SKM-1 (cell line): ENCODE measurements at regions not wholly inside any gene's neighbourhood (a gene's known extent, or its start where the extent isn't known, plus 50 kb on each side); places are given as distances from the start of the nearest gene placed in this dataset.

ENCODE experiments used
- DNase-seq: peaks from one replicate; lab custom pipeline; 2025; ENCODE audit not compliant: unreplicated experiment; lab: John Stamatoyannopoulos, UW

DNA sequence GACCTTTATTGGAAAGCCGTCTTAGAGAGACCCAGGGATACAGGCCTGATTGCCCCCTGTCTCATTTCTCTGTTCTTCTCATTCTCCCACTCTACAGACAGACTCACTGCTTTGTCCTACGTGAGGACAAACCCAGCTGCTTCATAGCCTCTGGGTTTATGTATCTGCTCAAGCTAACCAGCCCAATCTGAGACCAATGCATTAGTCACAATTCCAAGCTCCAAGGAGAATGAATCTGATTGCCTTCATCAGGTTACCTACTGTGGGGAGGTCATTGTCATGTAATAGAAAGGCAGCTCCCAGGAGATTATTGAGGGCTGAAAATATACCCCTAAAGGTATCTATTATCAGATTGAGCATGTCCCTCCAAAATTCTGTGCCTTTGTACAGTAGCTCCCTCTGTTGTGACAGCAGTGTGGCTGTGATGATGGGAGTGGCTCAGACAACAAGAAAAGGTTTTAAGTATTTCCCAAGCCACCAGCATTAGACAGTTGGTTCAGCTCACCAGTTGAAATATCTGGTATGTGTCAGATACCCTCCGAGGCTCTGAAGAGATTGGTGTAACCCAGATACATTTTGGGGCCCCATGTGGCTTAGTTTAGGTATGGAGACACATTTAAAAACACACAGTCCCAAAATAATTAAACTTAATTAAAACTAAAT lies 123.1 kb upstream of the EEPD1 start:
- DNase-seq: no peak

- DNase-seq: no peak
Observed at GRCh38 chr7:36032361-36032818, 120.7 kb upstream of the EEPD1 start.

DNA sequence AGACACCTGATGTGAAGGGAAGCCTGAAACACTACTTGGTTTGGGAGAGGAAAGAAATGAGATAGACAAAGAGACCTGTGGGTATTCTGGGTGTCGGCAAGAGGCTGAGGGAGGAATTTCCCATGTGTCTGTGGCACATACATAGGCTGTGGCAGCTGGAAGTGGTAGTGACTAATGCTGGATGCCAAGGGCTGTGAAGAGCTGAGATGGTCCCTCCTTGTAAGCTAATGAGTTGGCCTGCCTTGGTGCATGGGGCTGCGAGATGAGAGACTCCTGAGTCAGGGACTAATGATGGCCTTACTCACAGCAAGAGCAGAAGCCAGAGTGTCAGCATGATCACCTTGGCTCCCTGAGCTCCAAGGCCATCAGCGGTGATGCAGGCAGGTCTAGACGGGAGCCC lies 119.0 kb upstream of the EEPD1 start:
- no peak for DNase-seq

GRCh38 chr7:36035186-36035585 lies 117.9 kb upstream of the EEPD1 start:
- no peak for DNase-seq

DNA sequence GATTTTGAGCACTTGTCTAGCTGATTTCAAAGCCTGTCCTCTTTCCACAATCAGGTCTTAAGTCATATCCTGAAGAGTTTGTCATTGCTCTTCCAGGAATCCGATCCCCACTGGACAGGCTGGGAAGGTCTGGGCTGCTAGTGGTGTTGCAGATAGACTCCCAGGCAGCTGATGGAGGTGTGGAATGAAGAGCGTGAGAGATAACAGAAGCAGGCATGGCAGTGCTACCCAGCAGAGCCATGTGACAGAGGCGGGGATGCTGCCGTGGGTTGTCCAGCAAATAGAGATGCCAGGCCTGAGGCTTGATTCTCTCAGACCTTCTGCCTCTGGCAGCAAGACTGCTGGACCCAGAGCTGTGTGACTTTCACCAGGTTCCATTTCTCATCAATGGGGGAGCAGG lies 116.5 kb upstream of the EEPD1 start:
- DNase-seq: no peak

GRCh38 chr7:36037121-36037662 lies 115.9 kb upstream of the EEPD1 start:
- DNase-seq: peak; percentile 38

DNA sequence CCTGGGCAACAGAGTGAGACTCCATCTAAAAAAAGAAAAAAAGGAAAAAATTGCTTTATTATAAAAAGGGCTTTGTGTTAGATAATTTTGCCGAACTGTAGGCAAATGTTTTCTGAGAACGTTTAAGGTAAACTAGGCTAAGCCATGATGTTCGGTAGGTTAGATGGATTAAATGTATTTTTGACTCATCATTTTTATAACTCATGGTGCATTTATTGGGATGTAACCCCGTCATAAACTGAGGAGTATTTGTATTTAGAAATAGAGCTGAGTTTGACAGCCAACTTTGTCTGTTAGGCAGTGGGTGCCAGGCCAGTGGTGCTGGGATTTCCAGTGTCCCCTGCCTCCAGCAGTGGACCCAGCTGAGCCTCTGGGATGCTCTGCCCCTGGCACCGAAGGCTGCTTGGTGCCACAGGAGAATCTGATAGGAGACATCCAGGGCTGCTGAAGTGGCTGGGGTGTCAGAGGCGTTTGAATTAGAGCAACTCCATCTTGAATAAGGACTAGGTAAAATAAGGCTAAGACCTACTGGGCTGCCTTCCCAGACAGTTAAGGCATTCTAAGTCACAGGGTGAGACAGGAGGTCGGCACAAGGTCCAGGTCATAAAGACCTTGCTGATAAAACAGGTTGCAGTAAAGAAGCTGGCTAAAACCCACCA lies 114.9 kb upstream of the EEPD1 start:
- no peak for DNase-seq

GRCh38 chr7:36039243-36039642 lies 113.8 kb upstream of the EEPD1 start:
- no peak for DNase-seq

DNA sequence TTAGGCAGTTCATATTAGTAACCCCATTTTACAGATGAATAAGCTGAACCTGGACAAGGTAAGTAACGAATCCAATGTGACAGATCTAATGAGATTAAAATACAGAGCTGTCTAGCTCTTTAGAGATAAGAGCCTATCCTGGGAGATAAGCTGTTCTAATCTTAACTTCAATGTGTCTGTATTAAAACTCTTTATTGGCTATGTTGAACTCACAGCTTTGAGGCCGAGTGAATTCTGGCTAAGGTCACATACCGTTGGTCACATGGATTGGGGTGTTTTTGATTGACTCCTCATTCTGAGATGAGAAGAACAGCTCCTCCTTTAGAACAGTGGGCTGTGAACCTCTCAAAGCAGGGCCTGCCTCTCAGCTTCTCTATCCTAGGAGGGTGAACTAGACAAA lies 113.4 kb upstream of the EEPD1 start:
- no peak for DNase-seq

- no peak for DNase-seq
Observed at GRCh38 chr7:36040679-36041078, 112.4 kb upstream of the EEPD1 start.

DNA sequence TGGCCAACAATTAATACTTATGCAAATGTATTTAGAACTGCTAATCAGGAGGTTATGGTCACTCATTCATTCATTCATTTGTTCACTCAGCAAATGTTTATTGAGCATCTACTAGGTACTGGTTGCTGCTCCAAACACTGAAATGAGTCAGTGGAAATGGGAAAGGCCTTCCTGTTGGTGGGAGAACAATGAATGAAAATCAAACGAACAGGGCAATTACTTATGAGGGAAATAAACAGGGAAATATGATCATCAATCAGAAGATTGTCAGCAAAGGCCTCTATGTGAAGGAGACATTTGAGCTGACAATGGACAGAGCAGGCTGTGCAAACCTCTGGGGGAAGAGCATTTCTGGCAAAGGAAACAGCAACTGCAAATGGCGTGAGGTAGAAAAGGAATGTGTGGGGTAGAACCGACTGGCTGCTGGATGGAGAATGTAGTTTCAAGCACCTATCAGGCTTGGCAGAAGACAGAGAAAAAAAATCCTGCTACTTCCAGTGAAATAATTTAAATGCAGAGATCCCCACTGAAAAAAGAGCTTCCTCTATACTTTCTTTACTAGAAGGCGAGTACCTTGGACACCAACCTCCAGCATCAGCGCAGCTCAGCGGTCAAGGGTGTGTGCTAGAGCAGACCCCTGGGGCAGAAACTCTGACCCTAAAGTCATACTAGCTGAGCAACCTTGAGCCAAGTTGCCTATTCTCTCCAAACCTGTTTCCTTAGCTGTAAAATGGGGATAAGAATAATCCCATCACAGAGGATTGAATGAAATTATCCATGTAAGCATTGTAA lies 108.8 kb upstream of the EEPD1 start:
- no peak for DNase-seq

DNA sequence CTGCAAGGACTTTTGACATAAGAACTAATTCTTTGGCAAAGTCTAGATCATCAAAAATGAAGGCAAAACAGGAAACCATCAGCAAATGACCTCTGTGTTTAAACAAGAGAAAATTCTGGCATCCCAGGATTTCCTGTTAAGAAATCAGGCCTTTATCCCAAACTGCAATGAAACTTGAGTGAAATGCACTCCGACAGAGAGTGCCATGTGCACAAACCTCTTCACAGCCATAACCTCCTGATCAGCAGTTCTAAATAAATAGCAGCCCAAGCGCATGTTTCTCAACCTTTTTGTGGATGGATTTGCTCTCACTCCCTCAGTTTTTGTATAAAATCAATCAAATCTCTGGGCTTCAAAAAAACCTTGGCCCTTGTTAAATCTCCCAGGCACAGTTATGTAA lies 107.7 kb upstream of the EEPD1 start:
- DNase-seq: no peak

DNA sequence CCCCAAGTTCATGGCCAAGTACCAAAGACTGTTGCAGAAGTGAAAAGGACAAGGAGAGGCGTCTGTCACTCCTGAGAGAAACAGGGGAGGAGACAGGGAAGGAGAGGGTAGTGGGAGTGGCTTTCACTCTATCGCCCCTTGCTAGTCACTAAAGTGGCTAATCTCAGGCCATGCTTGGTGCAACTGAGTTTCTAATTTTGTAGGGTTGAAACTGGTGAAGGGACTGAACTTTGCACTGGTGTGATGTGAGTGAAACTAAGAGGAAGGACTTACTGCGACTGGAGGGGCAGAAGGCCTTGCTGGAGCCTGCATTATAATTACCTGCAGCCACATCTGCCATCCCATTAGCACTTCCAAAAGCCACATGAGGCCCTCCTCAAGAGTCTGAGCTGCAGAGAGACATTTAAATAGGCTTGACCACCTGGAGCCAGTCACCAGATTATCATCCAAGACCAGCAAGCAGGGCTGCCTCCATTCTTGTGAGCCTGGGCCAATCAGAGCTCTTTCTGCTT lies 107.2 kb upstream of the EEPD1 start:
- DNase-seq: no peak

- DNase-seq: no peak
Observed at GRCh38 chr7:36047091-36047658, 105.9 kb upstream of the EEPD1 start.

DNA sequence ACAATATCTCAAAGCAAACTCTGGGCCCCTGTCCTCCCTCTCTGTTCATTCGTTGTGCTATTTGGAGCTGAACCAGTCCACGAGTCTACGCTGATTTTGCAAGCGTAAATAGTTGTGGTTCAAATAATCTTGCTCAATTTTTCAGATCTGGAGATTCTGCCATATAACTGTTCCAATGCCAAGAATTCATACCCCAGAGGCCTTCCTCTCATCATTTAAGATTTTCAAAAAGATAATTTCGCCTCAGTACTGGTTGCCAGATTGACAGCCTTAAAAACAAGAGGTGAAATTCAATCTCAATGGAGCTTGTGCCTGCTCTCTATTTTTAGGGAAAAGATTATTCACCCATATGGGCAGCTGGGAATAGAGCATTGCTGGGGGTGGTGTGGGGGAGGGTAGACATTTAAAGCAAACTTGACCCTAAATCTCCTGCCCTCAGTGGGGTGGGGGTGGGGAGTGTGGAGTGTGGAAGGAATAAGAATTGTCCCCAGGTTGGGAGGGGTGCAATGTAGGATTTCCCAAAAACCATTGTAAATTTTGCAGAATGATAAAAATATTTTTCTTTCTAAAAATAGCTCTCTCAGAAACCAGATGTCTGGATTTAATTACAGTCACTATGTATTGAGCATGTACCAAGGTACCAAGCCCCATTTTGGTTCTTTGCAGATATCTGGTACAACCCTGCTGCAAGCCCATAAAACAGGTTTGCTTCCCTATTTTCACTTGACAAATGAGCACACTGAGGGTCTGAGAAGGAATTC lies 104.7 kb upstream of the EEPD1 start:
- DNase-seq: peak; percentile 55

DNA sequence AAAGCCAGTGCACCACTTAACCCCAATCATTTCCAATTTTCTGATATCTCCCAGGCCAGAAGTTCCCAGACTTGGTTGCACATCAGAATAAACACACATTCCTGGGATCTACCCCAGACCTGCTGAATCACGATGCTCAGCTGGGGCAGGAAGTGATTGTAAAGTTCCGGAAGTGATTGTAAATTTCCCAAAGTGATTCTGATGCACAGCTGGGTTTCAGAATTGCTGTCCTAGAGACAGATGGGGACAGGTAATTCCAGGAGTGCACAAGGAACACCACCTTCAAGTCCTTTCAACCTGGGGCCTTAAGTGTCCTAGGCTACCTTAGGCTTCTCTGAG lies 104.2 kb upstream of the EEPD1 start:
- DNase-seq: no peak

DNA sequence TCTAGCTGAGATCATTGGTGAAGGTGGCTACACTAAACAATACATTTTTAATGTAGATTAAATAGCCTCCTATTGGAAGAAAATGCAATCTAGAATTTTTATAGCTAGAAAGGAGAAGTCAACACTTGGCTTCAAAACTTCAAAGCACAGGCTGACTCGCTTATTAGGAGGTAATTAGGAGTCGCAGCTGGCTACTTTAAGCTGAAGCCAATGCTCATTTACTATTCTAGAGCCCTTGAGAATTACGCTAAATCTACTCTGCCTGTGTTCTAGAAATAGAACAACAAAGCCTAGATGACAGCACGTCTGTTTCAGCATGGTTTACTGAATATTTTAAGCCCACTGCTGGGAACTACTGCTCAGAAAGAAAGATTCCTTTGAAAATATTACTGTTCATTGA lies 101.6 kb upstream of the EEPD1 start:
- DNase-seq: no peak

- no peak for DNase-seq
Observed at GRCh38 chr7:36053589-36053988, 99.5 kb upstream of the EEPD1 start.

- no peak for DNase-seq
Observed at GRCh38 chr7:36054637-36055036, 98.4 kb upstream of the EEPD1 start.

GRCh38 chr7:36055207-36055606 lies 97.8 kb upstream of the EEPD1 start:
- no peak for DNase-seq

- no peak for DNase-seq
Observed at GRCh38 chr7:36057323-36057722, 95.7 kb upstream of the EEPD1 start.
